MM.1S (cell line): ENCODE measurements at regions not wholly inside any gene's neighbourhood (a gene's known extent, or its start where the extent isn't known, plus 50 kb on each side); places are given as distances from the start of the nearest gene placed in this dataset.

Source experiments
- DNase-seq: peaks from one replicate; pipeline ENCODE4 v3.0.0-alpha.2; 2015
- H2AFZ ChIP-seq: fragments of 300-600 bp; sonication (generic); 2 replicates; pipeline ENCODE4 v1.6.0; 2016; ENCODE audit warnings: antibody characterized with exemption, low read length
- H3F3A ChIP-seq: fragments of 300-600 bp; sonication (generic); 2 replicates; pipeline ENCODE4 v1.6.1; 2016; ENCODE audit warnings: mild to moderate bottlenecking, antibody characterized with exemption, low read length, moderate library complexity, mixed read lengths; ENCODE audit not compliant: insufficient read depth
- H3K27ac ChIP-seq: fragments of 300-600 bp; sonication (generic); 2 replicates; pipeline ENCODE4 v1.5.1; 2016; ENCODE audit warnings: mild to moderate bottlenecking, low read length
- H3K27me3 ChIP-seq: fragments of 300-600 bp; sonication (generic); replicated peaks from 2 replicates; pipeline ENCODE4 v1.6.0; 2016; ENCODE audit warnings: low read length; ENCODE audit not compliant: insufficient read depth
- H3K36me3 ChIP-seq: fragments of 300-600 bp; sonication (generic); replicated peaks from 2 replicates; pipeline ENCODE4 v1.6.1; 2016; ENCODE audit warnings: mild to moderate bottlenecking, low read length, mixed read lengths; ENCODE audit not compliant: insufficient read depth
- H3K4me1 ChIP-seq: fragments of 300-600 bp; sonication (generic); 2 replicates; pipeline ENCODE4 v1.6.1; 2016; ENCODE audit warnings: low read length, mixed read lengths
- H3K4me2 ChIP-seq: fragments of 300-600 bp; sonication (generic); 2 replicates; pipeline ENCODE4 v1.6.0; 2016; ENCODE audit warnings: low read depth, low read length
- H3K4me3 ChIP-seq: fragments of 300-600 bp; sonication (generic); 2 replicates; pipeline ENCODE4 v1.5.1; 2016; ENCODE audit warnings: low read length, mixed read lengths
- H3K79me2 ChIP-seq: fragments of 300-600 bp; sonication (generic); 2 replicates; pipeline ENCODE4 v1.6.1; 2016; ENCODE audit warnings: mixed run types, low read length, mixed read lengths
- H3K9ac ChIP-seq: fragments of 300-600 bp; sonication (generic); 2 replicates; pipeline ENCODE4 v1.6.1; 2016; ENCODE audit warnings: low read length, mixed read lengths
- H3K9me2 ChIP-seq: fragments of 300-600 bp; sonication (generic); replicated peaks from 2 replicates; pipeline ENCODE4 v1.6.1; 2016; ENCODE audit warnings: mild to moderate bottlenecking, low read length, mixed read lengths; ENCODE audit not compliant: insufficient read depth
- H3K9me3 ChIP-seq: fragments of 300-600 bp; sonication (generic); replicated peaks from 2 replicates; pipeline ENCODE4 v1.6.1; 2016; ENCODE audit warnings: mild to moderate bottlenecking, low read length, mixed read lengths; ENCODE audit not compliant: insufficient read depth
- H4K20me1 ChIP-seq: fragments of 300-600 bp; sonication (generic); 2 replicates; pipeline ENCODE4 v1.6.1; 2016; ENCODE audit warnings: mild to moderate bottlenecking, low read length, moderate library complexity, mixed read lengths; ENCODE audit not compliant: insufficient read depth
- CTCF ChIP-seq: fragments of 300-600 bp; sonication (generic); IDR thresholded peaks from 2 replicates; pipeline ENCODE4 v1.5.1; 2016; ENCODE audit warnings: antibody characterized with exemption, low read length, mixed read lengths
- EZH2 ChIP-seq: fragments of 300-600 bp; sonication (generic); optimal IDR thresholded peaks from 2 replicates; pipeline ENCODE3; 2017; ENCODE audit warnings: low read depth, mild to moderate bottlenecking, antibody characterized with exemption, low read length, mixed read lengths
- EZH2phosphoT487 ChIP-seq: fragments of 300-600 bp; sonication (generic); IDR thresholded peaks from 2 replicates; pipeline ENCODE4 v1.6.1; 2018; ENCODE audit warnings: antibody characterized with exemption, low read length

- H3K27ac ChIP-seq: 0 out of 2 replicates have a peak overlapping the region, but pooled peaks have one; percentile 13
- H3K27me3 ChIP-seq: no peaks in the 10 kb centered on the region
- peak overlapping the region; percentile 32 for H3K4me3 ChIP-seq
- no peak overlapping the region; the same call in 1 of the 2 replicates for H3K9ac ChIP-seq
- TF ChIP-seq EZH2phosphoT487: no peak
- no peak for TF ChIP-seq EZH2
- no peak for TF ChIP-seq CTCF
- no peaks in the 10 kb centered on the region for H4K20me1 ChIP-seq
- 0 out of 2 replicates have a peak overlapping the region, but pooled peaks have one; percentile 42 for H2AFZ ChIP-seq
- H3K4me1 ChIP-seq: peaks cover 16% of the 10 kb centered on the region
- H3K4me2 ChIP-seq: peak overlapping the region; percentile 67
- H3K9me3 ChIP-seq: no peaks in the 10 kb centered on the region
- peaks cover 5% of the 10 kb centered on the region for H3F3A ChIP-seq
- peak; percentile 37 for DNase-seq
- H3K9me2 ChIP-seq: no peaks in the 10 kb centered on the region
- H3K79me2 ChIP-seq: no peaks in the 10 kb centered on the region
- no peaks in the 10 kb centered on the region for H3K36me3 ChIP-seq
Measured at GRCh38 chr1:110726755-110727154, 52.0 kb upstream of the KCNA3 start.
